ENCODE measurements at regions not wholly inside any gene's neighbourhood (a gene's known extent, or its start where the extent isn't known, plus 50 kb on each side); places are given as distances from the start of the nearest gene placed in this dataset.

GRCh38 chrX:137172317-137172948 lies 138.6 kb upstream of the GPR101 start:
- TF ChIP-seq CTCF (IDR thresholded peaks at IDR 0.05; ENCODE audit: poor library complexity) (no peak), EZH2 (IDR thresholded peaks at IDR 0.05; ENCODE audit: borderline replicate concordance) (no peak)
